Testis (tissue), 2 donors: ENCODE measurements at regions not wholly inside any gene's neighbourhood (a gene's known extent, or its start where the extent isn't known, plus 50 kb on each side); places are given as distances from the start of the nearest gene placed in this dataset.

Source experiments
- POLR2A ChIP-seq: fragments of 450-650 bp; IDR thresholded peaks from one replicate; pipeline ENCODE4 v1.6.1; 2017; ENCODE audit warnings: antibody characterized with exemption, mild to moderate bottlenecking, moderate library complexity
- TF ChIP-seq, protein P1 (sequence below), 3 experiments: fragments of 450-650 bp in 2 of 3; fragments of 200-600 bp in 1 of 3; sonication (generic) in 1 of 3; IDR thresholded peaks; one replicate each; pipeline ENCODE4 v1.5.1; 2016 to 2019; ENCODE audit warnings: antibody characterized with exemption in 3 of 3, mild to moderate bottlenecking in 2 of 3, moderate library complexity in 1 of 3

DNA sequence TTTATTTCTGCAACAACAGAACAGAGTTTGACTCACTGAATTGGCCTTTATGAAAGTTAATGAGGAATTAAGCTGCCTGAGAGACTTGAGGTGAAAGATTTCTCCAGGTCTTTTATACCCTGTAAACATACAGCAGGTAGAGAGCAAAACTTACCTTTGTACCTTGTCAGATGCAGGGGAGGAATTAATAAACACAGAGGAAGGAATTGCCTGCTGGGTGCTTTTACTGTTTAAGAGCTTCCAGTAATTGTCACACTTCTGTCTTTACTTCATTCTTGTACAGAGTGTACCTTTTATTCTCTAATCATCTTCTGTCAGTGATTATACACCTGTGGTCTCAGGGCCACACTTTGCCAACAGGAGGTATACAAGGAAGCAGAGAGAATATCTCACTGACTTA lies 94.0 kb upstream of the GRIN3A start:
- TF ChIP-seq, protein P1, sequence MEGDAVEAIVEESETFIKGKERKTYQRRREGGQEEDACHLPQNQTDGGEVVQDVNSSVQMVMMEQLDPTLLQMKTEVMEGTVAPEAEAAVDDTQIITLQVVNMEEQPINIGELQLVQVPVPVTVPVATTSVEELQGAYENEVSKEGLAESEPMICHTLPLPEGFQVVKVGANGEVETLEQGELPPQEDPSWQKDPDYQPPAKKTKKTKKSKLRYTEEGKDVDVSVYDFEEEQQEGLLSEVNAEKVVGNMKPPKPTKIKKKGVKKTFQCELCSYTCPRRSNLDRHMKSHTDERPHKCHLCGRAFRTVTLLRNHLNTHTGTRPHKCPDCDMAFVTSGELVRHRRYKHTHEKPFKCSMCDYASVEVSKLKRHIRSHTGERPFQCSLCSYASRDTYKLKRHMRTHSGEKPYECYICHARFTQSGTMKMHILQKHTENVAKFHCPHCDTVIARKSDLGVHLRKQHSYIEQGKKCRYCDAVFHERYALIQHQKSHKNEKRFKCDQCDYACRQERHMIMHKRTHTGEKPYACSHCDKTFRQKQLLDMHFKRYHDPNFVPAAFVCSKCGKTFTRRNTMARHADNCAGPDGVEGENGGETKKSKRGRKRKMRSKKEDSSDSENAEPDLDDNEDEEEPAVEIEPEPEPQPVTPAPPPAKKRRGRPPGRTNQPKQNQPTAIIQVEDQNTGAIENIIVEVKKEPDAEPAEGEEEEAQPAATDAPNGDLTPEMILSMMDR (IDR thresholded peaks at IDR 0.05), result no peak
- TF ChIP-seq POLR2A, result no peak
